ENCODE measurements at regions not wholly inside any gene's neighbourhood (a gene's known extent, or its start where the extent isn't known, plus 50 kb on each side); places are given as distances from the start of the nearest gene placed in this dataset.

GRCh38 chr7:80018941-80019808 lies 115.5 kb upstream of the GNAI1 start:
- DNase-seq (ENCODE audit: low read depth) = peak; percentile 56
- no peak overlapping the region for H3K4me3 ChIP-seq (ENCODE audit: low read depth, low read length)
- TF ChIP-seq, protein P1, sequence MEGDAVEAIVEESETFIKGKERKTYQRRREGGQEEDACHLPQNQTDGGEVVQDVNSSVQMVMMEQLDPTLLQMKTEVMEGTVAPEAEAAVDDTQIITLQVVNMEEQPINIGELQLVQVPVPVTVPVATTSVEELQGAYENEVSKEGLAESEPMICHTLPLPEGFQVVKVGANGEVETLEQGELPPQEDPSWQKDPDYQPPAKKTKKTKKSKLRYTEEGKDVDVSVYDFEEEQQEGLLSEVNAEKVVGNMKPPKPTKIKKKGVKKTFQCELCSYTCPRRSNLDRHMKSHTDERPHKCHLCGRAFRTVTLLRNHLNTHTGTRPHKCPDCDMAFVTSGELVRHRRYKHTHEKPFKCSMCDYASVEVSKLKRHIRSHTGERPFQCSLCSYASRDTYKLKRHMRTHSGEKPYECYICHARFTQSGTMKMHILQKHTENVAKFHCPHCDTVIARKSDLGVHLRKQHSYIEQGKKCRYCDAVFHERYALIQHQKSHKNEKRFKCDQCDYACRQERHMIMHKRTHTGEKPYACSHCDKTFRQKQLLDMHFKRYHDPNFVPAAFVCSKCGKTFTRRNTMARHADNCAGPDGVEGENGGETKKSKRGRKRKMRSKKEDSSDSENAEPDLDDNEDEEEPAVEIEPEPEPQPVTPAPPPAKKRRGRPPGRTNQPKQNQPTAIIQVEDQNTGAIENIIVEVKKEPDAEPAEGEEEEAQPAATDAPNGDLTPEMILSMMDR (IDR thresholded peaks at IDR 0.05; ENCODE audit: insufficient read depth, low read depth, low read length, missing control alignments) = peak; percentile 76

- DNase-seq (ENCODE audit: low read depth) = no peak
- TF ChIP-seq, protein P1 (IDR thresholded peaks at IDR 0.05; ENCODE audit: insufficient read depth, low read depth, low read length, missing control alignments) = no peak
- no peak overlapping the region for H3K4me3 ChIP-seq (ENCODE audit: low read depth, low read length)
Measured at GRCh38 chr7:80017101-80017698, 117.4 kb upstream of the GNAI1 start.

DNA sequence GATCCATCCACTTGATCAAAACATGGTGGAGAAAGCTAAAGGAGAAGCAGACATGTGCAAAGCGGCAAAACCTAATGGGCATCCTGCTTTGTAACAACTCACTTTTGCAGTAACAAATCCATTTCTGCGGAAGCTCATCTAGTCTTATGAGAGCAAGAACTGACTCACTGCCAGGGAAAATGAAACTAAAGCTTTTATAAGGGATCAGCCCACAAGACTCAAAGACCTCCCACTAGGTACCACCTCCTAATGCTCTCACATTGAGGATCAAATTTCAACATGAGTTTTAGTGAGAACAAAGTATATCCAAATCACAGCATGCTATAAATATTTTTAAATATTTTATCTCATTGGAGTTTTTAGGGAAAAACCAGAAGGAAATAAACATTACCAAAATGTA lies 120.1 kb upstream of the GNAI1 start:
- H3K4me3 ChIP-seq (ENCODE audit: low read depth, low read length) = no peak overlapping the region
- no peak for DNase-seq (ENCODE audit: low read depth)
- TF ChIP-seq, protein P1 (IDR thresholded peaks at IDR 0.05; ENCODE audit: insufficient read depth, low read depth, low read length, missing control alignments) = no peak

GRCh38 chr7:80008039-80008438 lies 126.6 kb upstream of the GNAI1 start:
- TF ChIP-seq, protein P1 (IDR thresholded peaks at IDR 0.05; ENCODE audit: insufficient read depth, low read depth, low read length, missing control alignments) = no peak
- no peak overlapping the region for H3K4me3 ChIP-seq (ENCODE audit: low read depth, low read length)
- DNase-seq (ENCODE audit: low read depth) = no peak

GRCh38 chr7:80002865-80003264 lies 131.8 kb upstream of the GNAI1 start:
- DNase-seq (ENCODE audit: low read depth) = no peak
- no peak overlapping the region for H3K4me3 ChIP-seq (ENCODE audit: low read depth, low read length)
- TF ChIP-seq, protein P1 (IDR thresholded peaks at IDR 0.05; ENCODE audit: insufficient read depth, low read depth, low read length, missing control alignments) = no peak

DNA sequence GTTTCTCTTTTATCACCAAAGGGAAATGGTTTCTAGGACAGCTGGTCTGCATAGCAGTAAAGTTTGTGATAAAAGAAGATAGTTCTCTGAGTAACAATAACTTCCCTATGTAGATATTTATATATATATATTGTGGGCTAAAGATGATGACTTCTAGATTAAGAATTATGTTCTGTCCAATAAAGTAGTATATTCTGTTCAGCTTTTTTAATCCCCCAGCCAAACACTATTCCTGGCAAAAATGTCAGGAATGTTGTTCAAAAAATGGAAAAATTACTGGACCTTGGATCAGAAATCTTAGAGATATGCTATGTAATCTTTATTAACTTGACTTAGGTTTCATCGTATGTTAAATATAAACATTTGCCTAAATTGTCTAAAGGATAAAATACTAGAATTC lies 136.3 kb upstream of the GNAI1 start:
- no peak overlapping the region for H3K4me3 ChIP-seq (ENCODE audit: low read depth, low read length)
- DNase-seq (ENCODE audit: low read depth) = no peak
- TF ChIP-seq, protein P1 (IDR thresholded peaks at IDR 0.05; ENCODE audit: insufficient read depth, low read depth, low read length, missing control alignments) = no peak

All from GM12865 (cell line).